GM23248 (cell line): ENCODE measurements at regions not wholly inside any gene's neighbourhood (a gene's known extent, or its start where the extent isn't known, plus 50 kb on each side); places are given as distances from the start of the nearest gene placed in this dataset.

ENCODE experiments used
- DNase-seq: peaks from one replicate; pipeline ENCODE4 v3.0.0-alpha.2; 2015
- H2AFZ ChIP-seq: fragments of 200-600 bp; sonication (generic); 2 replicates; pipeline ENCODE4 v1.6.1; 2016; ENCODE audit warnings: antibody characterized with exemption
- H3F3A ChIP-seq: fragments of 200-600 bp; sonication (generic); 2 replicates; pipeline ENCODE4 v1.6.1; 2016; ENCODE audit warnings: mild to moderate bottlenecking, antibody characterized with exemption, mixed run types; ENCODE audit not compliant: insufficient read depth
- H3K27ac ChIP-seq: fragments of 200-600 bp; sonication (generic); 2 replicates; pipeline ENCODE4 v1.5.1; 2016; ENCODE audit warnings: mild to moderate bottlenecking
- H3K27me3 ChIP-seq: fragments of 200-600 bp; sonication (generic); replicated peaks from 2 replicates; pipeline ENCODE4 v1.6.1; 2016; ENCODE audit warnings: mild to moderate bottlenecking; ENCODE audit not compliant: insufficient read depth
- H3K36me3 ChIP-seq: fragments of 200-600 bp; sonication (generic); 2 replicates; pipeline ENCODE4 v1.6.1; 2016; ENCODE audit warnings: low read depth, mild to moderate bottlenecking
- H3K4me1 ChIP-seq: fragments of 200-600 bp; sonication (generic); 2 replicates; pipeline ENCODE4 v1.6.1; 2016; ENCODE audit warnings: mild to moderate bottlenecking; ENCODE audit not compliant: insufficient read depth
- H3K4me2 ChIP-seq: fragments of 200-600 bp; sonication (generic); one replicate; pipeline ENCODE4 v1.6.1; 2016; ENCODE audit warnings: mild to moderate bottlenecking; ENCODE audit not compliant: unreplicated experiment
- H3K4me3 ChIP-seq: fragments of 200-600 bp; sonication (generic); 2 replicates; pipeline ENCODE4 v1.5.1; 2016; ENCODE audit warnings: mild to moderate bottlenecking
- H3K79me2 ChIP-seq: fragments of 200-600 bp; sonication (generic); 2 replicates; pipeline ENCODE4 v1.6.1; 2016; ENCODE audit warnings: mild to moderate bottlenecking; ENCODE audit not compliant: insufficient read depth
- H3K9ac ChIP-seq: fragments of 200-600 bp; sonication (generic); 2 replicates; pipeline ENCODE4 v1.6.1; 2016; ENCODE audit warnings: mild to moderate bottlenecking
- H3K9me2 ChIP-seq: fragments of 200-600 bp; sonication (generic); 2 replicates; pipeline ENCODE4 v1.6.1; 2016; ENCODE audit warnings: mixed run types, mild to moderate bottlenecking, moderate library complexity; ENCODE audit not compliant: insufficient read depth
- H3K9me3 ChIP-seq: fragments of 200-600 bp; sonication (generic); one replicate; pipeline ENCODE4 v1.6.1; 2017; ENCODE audit warnings: low read depth
- H4K20me1 ChIP-seq: fragments of 200-600 bp; sonication (generic); 2 replicates; pipeline ENCODE4 v1.6.0; 2016; ENCODE audit not compliant: insufficient read depth
- EZH2 ChIP-seq: fragments of 200-600 bp; sonication (generic); IDR thresholded peaks from 2 replicates; pipeline ENCODE4 v1.6.1; 2018; ENCODE audit warnings: antibody characterized with exemption, mild to moderate bottlenecking; ENCODE audit not compliant: insufficient read depth, poor library complexity, severe bottlenecking
- EZH2phosphoT487 ChIP-seq: fragments of 200-600 bp; sonication (generic); IDR thresholded peaks from 2 replicates; pipeline ENCODE4 v1.6.1; 2018; ENCODE audit warnings: antibody characterized with exemption, moderate library complexity, mild to moderate bottlenecking, low read depth; ENCODE audit not compliant: insufficient read depth
- WGBS, 2 experiments: methylation state at CpG; one replicate each; pipeline ENCODE4 v1.1.6; 2015 to 2017; ENCODE audit warnings: low lambda C conversion rate in 2 of 2, low coverage in 1 of 2; ENCODE audit errors: missing lambda C conversion rate in 2 of 2; 5-methylcytosine and 5-hydroxymethylcytosine counted together
- in situ Hi-C: fragments of 300-500 bp; cut with MboI; formaldehyde crosslinking; loops from 2 replicates; pipeline ENCODE4 v1.15.0; 2020

- Histone ChIP-seq H3K4me3 (no peak overlapping the region), H3K4me2 (no peak overlapping the region), H3K36me3 (no peaks in the 10 kb centered on the region), H3K9ac (no peak overlapping the region), H3K27me3 (no peaks in the 10 kb centered on the region), H3F3A (peaks cover 15% of the 10 kb centered on the region), H4K20me1 (no peaks in the 10 kb centered on the region), H3K4me1 (peaks cover 28% of the 10 kb centered on the region), H3K79me2 (no peaks in the 10 kb centered on the region), H3K27ac (no peak overlapping the region), H3K9me3 (no peaks in the 10 kb centered on the region), H3K9me2 (no peaks in the 10 kb centered on the region), H2AFZ (no peak overlapping the region)
- WGBS, 2 experiments = 91% methylated on average over 1 of the region's 1 CpG
- in situ Hi-C loops = no loop called here
- no peak for DNase-seq
- TF ChIP-seq EZH2phosphoT487 (no peak), EZH2 (no peak)
Measured at GRCh38 chr16:64408699-64409098, 713.2 kb downstream of the CDH11 start.

GRCh38 chr16:64406770-64407181 is 715.1 kb downstream of the CDH11 start:
- Histone ChIP-seq H3K79me2 (no peaks in the 10 kb centered on the region), H4K20me1 (no peaks in the 10 kb centered on the region), H3K9me3 (no peaks in the 10 kb centered on the region), H3K4me3 (no peak overlapping the region), H3K36me3 (no peaks in the 10 kb centered on the region), H2AFZ (no peak overlapping the region), H3K4me2 (no peak overlapping the region), H3F3A (0 out of 2 replicates have a peak, but pooled peaks cover 7% of the 10 kb centered on the region), H3K9ac (no peak overlapping the region), H3K4me1 (peaks cover 14% of the 10 kb centered on the region), H3K27ac (no peak overlapping the region), H3K27me3 (no peaks in the 10 kb centered on the region), H3K9me2 (no peaks in the 10 kb centered on the region)
- no peak for TF ChIP-seq EZH2
- DNase-seq = no peak
- in situ Hi-C loops = no loop called here
- WGBS, 2 experiments = 73% methylated on average over 4 of the region's 4 CpGs

- H3F3A ChIP-seq = peaks cover 6% of the 10 kb centered on the region
- no peak overlapping the region for H3K4me2 ChIP-seq
- H3K4me3 ChIP-seq = no peak overlapping the region
- peaks cover 5% of the 10 kb centered on the region for H3K4me1 ChIP-seq
- DNase-seq = no peak
- no peaks in the 10 kb centered on the region for H3K79me2 ChIP-seq
- in situ Hi-C loops = no loop called here
- 96 to 100% methylated on average over 1 of the region's 1 CpG for WGBS, 2 experiments
- TF ChIP-seq EZH2phosphoT487 (no peak), EZH2 (no peak)
- H3K9me2 ChIP-seq = no peaks in the 10 kb centered on the region
- 0 out of 2 replicates have a peak overlapping the region, but pooled peaks have one; percentile 20 for H2AFZ ChIP-seq
- no peaks in the 10 kb centered on the region for H3K36me3 ChIP-seq
- H3K9me3 ChIP-seq = no peaks in the 10 kb centered on the region
- no peak overlapping the region for H3K9ac ChIP-seq
- no peak overlapping the region for H3K27ac ChIP-seq
- H4K20me1 ChIP-seq = no peaks in the 10 kb centered on the region
- no peaks in the 10 kb centered on the region for H3K27me3 ChIP-seq
Measured at GRCh38 chr16:64403352-64403751, 718.5 kb downstream of the CDH11 start.

- H3K9me3 ChIP-seq = no peaks in the 10 kb centered on the region
- H3K4me3 ChIP-seq = no peak overlapping the region
- WGBS, 2 experiments = 55 to 57% methylated on average over 5 of the region's 5 CpGs
- no peak overlapping the region for H2AFZ ChIP-seq
- peak overlapping the region; percentile 14 for H3K4me2 ChIP-seq
- H3K9me2 ChIP-seq = no peaks in the 10 kb centered on the region
- no peaks in the 10 kb centered on the region for H3K79me2 ChIP-seq
- H3K27ac ChIP-seq = no peak overlapping the region
- in situ Hi-C loops = no loop called here
- H3K4me1 ChIP-seq = peaks cover 23% of the 10 kb centered on the region
- H3K27me3 ChIP-seq = no peaks in the 10 kb centered on the region
- no peaks in the 10 kb centered on the region for H4K20me1 ChIP-seq
- H3K36me3 ChIP-seq = no peaks in the 10 kb centered on the region
- DNase-seq = peak; percentile 35
- H3F3A ChIP-seq = peaks cover 20% of the 10 kb centered on the region
- TF ChIP-seq EZH2 = no peak
- no peak for TF ChIP-seq EZH2phosphoT487
- no peak overlapping the region for H3K9ac ChIP-seq
Measured at GRCh38 chr16:64398793-64399192, 723.1 kb downstream of the CDH11 start.

- Histone ChIP-seq H3K4me1 (peaks cover 23% of the 10 kb centered on the region), H3K4me2 (peak overlapping the region; percentile 14), H3K4me3 (no peak overlapping the region), H3K9me3 (no peaks in the 10 kb centered on the region), H3K79me2 (no peaks in the 10 kb centered on the region), H4K20me1 (no peaks in the 10 kb centered on the region), H3F3A (peaks cover 20% of the 10 kb centered on the region), H3K9me2 (no peaks in the 10 kb centered on the region), H3K27ac (no peak overlapping the region), H3K27me3 (no peaks in the 10 kb centered on the region), H2AFZ (no peak overlapping the region), H3K36me3 (no peaks in the 10 kb centered on the region), H3K9ac (no peak overlapping the region)
- TF ChIP-seq EZH2 = no peak
- no peak for TF ChIP-seq EZH2phosphoT487
- in situ Hi-C loops = no loop called here
- DNase-seq = peak; percentile 72
- WGBS, 2 experiments = 39 to 52% methylated on average over 3 of the region's 3 CpGs
Measured at GRCh38 chr16:64397945-64398508, 723.8 kb downstream of the CDH11 start.
